NB4 (cell line): ENCODE measurements at regions not wholly inside any gene's neighbourhood (a gene's known extent, or its start where the extent isn't known, plus 50 kb on each side); places are given as distances from the start of the nearest gene placed in this dataset.

Experiments
- MYC ChIP-seq: IDR thresholded peaks from 2 replicates; pipeline ENCODE4 v1.6.1; 2011; ENCODE audit warnings: low read depth, low read length
- POLR2A ChIP-seq: IDR thresholded peaks from 2 replicates; pipeline ENCODE4 v1.6.1; 2011; ENCODE audit warnings: mild to moderate bottlenecking; ENCODE audit not compliant: insufficient read length; ENCODE audit errors: extremely low read depth

- TF ChIP-seq MYC (no peak), POLR2A (no peak)
These were observed 306.1 kb upstream of the DMRT1 start for GRCh38 chr9:535356-535755.
